NCI-H2029 (cell line): ENCODE measurements at regions not wholly inside any gene's neighbourhood (a gene's known extent, or its start where the extent isn't known, plus 50 kb on each side); places are given as distances from the start of the nearest gene placed in this dataset.
"Not testable (repeated sequence)": the region's sequence is repeated elsewhere in the genome, so short reads cannot be mapped to it uniquely, and the experiment has no call there.

Source experiments
- DNase-seq: peaks from one replicate; lab custom pipeline; 2025; lab: John Stamatoyannopoulos, UW

GRCh38 chr7:113301983-113302382 is 183.6 kb upstream of the SMIM30 start:
- DNase-seq: no peak

GRCh38 chr7:113301141-113301540 is 182.8 kb upstream of the SMIM30 start:
- DNase-seq: no peak

GRCh38 chr7:113299748-113300147 is 181.4 kb upstream of the SMIM30 start:
- DNase-seq: no peak

GRCh38 chr7:113298501-113298900 is 180.1 kb upstream of the SMIM30 start:
- no peak for DNase-seq

- DNase-seq: no peak
These were observed 176.4 kb upstream of the SMIM30 start for GRCh38 chr7:113294750-113295149.

- DNase-seq: no peak
These were observed 173.8 kb upstream of the SMIM30 start for GRCh38 chr7:113292105-113292504.

GRCh38 chr7:113291058-113291457 is 172.7 kb upstream of the SMIM30 start:
- no peak for DNase-seq

GRCh38 chr7:113289140-113289740 is 170.9 kb upstream of the SMIM30 start:
- DNase-seq: no peak

- no peak for DNase-seq
These were observed 167.1 kb upstream of the SMIM30 start for GRCh38 chr7:113285411-113285810.

- DNase-seq: no peak
These were observed 165.5 kb upstream of the SMIM30 start for GRCh38 chr7:113283861-113284260.

- DNase-seq: no peak
These were observed 164.5 kb upstream of the SMIM30 start for GRCh38 chr7:113282875-113283274.

- no peak for DNase-seq
These were observed 162.9 kb upstream of the SMIM30 start for GRCh38 chr7:113281223-113281622.

- no peak for DNase-seq
These were observed 160.9 kb upstream of the SMIM30 start for GRCh38 chr7:113279256-113279655.

- DNase-seq: no peak
These were observed 152.4 kb upstream of the SMIM30 start for GRCh38 chr7:113270790-113271189.

- not testable (repeated sequence) for DNase-seq
These were observed 151.2 kb upstream of the SMIM30 start for GRCh38 chr7:113269592-113269991.

- DNase-seq: no peak
These were observed 150.4 kb upstream of the SMIM30 start for GRCh38 chr7:113268757-113269156.

- DNase-seq: no peak
These were observed 149.5 kb upstream of the SMIM30 start for GRCh38 chr7:113267885-113268284.

GRCh38 chr7:113267271-113267670 is 148.9 kb upstream of the SMIM30 start:
- DNase-seq: no peak

- DNase-seq: no peak
These were observed 145.4 kb upstream of the SMIM30 start for GRCh38 chr7:113263749-113264148.

GRCh38 chr7:113263215-113263742 is 144.9 kb upstream of the SMIM30 start:
- DNase-seq: not testable (repeated sequence)

GRCh38 chr7:113256883-113257531 is 138.7 kb upstream of the SMIM30 start:
- no peak for DNase-seq

GRCh38 chr7:113247198-113247597 is 128.8 kb upstream of the SMIM30 start:
- no peak for DNase-seq

GRCh38 chr7:113246738-113247137 is 128.4 kb upstream of the SMIM30 start:
- DNase-seq: no peak

GRCh38 chr7:113232885-113233284 is 114.5 kb upstream of the SMIM30 start:
- no peak for DNase-seq
